Occipital lobe (tissue), 1 donor: ENCODE measurements at regions not wholly inside any gene's neighbourhood (a gene's known extent, or its start where the extent isn't known, plus 50 kb on each side); places are given as distances from the start of the nearest gene placed in this dataset.

Experiments used
- DNase-seq: peaks from one replicate; lab custom pipeline; 2025; lab: John Stamatoyannopoulos, UW

DNA sequence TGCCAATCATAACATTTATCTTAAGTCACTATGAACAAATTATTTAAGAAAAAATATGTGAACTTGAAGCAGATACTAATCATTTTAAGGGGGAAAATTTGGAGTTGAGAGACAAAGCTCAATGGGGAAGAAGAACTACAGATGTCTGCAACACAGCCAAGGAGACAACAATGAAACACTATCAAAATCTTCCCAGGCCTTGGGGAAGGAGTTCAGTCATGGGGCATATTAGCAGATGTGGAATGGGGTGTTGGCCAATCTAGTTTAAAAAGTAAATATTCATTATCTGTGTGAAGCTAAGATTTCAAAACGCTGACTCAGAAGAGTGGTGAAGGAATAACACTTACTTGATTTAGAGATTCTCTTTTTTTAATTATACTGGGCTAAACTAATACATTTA is 671.6 kb upstream of the ZP4 start:
- DNase-seq, result no peak

GRCh38 chr1:238558746-238559145 is 668.0 kb upstream of the ZP4 start:
- DNase-seq, result no peak

DNA sequence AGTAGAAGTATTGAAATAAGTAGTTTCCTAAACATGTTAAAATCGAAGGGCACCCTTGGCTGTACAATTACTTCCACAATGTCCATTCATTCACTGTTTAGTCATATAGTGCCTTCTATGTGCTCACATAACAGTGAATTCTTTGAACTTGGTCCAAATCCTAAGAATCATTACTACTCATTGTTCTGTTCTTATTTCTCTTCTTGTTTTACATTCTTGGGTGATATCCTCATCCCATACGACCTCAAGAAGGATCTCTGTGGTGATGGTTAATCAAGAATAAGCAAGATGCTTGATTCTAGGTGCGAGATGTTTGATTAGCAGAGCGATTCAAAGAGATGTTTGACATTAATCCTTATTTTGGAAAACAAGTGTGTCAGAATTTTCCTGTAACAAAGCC is 667.4 kb upstream of the ZP4 start:
- DNase-seq, result no peak

DNA sequence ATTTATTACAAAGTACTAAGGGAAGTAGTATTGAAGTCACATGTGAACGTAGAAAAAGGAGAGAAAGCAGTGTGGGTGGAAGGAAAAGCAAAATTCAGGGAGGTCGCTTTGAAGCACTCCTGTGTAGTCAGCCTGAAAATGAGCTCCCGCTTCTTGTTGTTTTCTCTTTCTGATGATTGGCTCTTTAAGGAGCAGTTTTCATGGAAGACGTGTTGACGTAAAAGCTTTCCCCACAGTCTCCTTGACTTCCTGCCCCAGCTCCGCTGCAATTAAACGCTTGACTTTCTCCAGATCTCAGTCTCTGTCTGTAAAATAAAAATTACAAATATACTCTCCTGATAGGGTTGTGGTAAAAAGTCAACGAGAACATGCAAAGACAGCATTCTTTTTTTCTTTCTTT is 661.5 kb upstream of the ZP4 start:
- no peak for DNase-seq

GRCh38 chr1:238549137-238549536 is 658.4 kb upstream of the ZP4 start:
- DNase-seq, result no peak

DNA sequence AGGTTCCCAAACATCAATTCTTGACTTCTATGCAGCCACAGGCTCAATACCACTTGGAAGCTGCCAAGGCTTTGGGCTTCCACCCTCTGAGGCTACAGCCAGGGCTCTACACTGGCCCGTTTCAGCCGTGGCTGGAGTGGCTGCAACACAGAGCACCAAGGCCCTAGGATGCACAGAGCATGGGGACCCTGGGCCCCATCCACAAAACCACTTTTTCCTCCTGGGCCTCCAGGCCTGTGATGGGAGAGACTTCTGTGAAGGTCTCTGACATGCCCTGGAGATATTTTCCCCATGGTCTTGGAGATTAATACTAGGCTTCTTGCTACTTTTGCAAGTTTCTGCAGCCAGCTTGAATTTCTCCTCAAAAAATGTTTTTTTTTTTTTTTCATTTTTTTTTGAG is 655.4 kb upstream of the ZP4 start:
- DNase-seq, result no peak

DNA sequence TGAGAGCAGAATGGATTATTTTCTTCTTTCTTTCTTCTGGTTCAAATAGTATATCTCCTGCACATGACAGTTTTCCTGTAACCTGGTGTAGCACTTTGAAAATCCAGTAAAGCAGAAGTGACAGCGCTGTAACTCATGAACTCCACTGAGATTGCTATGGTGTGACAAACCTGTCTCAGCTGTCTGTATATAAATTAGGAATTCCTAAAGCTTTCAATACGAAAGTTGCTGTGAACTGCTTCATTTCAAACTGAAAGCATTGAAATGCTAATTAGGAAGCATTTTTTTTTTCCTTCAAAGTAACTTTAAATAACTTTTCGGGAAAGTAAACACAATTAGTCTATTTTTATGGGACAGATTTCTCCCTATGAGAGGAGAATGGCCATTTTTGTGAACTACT is 646.9 kb upstream of the ZP4 start:
- DNase-seq, result no peak

DNA sequence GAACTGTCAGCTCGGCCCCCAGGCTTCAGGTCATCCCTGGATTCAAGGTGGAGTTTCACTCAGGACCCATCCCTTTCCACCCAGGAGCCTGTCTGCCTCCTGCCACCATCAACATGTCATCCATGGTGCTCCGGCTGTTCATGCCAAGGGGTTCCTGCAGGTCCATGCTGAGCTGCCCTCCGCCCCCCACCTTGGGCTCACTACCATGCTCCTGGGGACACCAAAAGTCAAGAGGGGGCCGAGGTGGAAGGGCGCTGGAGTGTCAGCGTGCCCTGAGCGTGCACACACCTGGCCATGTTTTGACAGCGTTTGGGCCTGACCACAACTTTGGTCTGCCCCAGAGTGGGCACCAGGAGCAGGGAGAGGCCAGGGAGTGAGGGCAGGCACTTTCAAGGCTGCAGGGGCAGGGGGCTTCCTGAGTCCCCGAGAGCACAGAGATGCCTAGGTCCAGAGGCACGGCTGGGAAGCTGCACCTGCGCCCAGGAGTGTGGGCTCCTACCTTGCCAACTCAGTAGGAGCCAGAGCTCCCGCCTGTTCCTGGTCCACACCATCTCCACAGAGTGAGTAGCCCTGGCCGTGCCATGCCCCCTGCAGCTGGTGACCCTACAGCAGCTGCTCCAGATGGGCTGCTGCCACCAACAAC is 639.6 kb upstream of the ZP4 start:
- no peak for DNase-seq

DNA sequence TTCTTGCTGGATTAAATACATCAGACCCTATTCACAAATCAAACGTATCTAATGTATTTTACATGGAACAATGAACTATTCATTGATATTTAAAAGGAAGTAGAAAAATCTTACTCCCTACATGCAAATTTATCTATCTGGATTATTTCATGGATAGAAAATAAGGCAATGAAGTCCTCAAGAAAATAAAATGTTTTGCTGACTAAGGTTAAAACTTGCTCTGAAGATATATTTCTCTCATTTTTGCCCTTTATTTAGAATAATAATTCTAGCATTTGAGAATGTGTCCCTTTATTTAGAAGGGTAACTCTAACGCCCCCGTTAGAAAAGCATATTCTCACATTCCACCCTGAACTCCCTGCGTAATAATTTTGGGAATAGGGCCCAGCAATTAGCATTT is 627.0 kb upstream of the ZP4 start:
- no peak for DNase-seq

DNA sequence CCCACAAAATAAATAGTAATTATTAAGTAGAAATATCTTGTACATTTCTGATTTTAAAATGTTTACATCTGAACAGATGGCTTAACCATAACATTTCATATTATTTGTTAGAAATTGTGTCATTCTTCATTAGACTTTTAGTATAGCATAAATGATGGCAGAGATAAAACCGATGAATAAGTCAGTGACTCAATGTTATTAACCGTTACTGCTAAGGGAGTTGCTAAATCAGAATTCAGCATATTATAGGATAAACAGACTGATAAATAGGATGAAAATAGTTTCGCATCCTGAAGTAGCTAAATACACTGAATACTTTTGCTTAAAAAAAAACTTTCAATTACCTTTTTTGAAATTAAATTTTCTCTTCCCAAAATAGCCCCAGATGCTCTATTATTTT is 610.6 kb upstream of the ZP4 start:
- DNase-seq, result no peak

- no peak for DNase-seq
These were observed 608.3 kb upstream of the ZP4 start for GRCh38 chr1:238499021-238499420.

- DNase-seq, result no peak
These were observed 601.5 kb upstream of the ZP4 start for GRCh38 chr1:238492271-238492670.

- DNase-seq, result no peak
These were observed 600.5 kb upstream of the ZP4 start for GRCh38 chr1:238491265-238491664.

DNA sequence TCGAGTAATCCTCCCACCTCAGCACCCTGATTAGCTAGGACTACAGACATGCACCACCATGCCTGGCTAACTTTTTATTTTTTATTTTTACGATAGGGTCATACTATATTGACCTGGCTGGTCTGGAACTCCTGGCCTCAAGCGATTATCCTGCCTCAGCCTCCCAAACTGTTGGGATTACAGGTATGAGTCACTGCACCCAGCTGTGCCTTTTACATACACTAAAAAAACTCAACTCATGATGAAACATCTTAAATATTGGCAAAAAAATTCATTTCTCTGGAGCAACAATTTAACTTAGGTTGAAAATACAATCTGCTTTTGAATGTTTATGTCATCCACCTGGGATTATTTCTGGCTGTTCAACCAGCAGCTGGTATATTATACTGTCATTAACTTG is 598.3 kb upstream of the ZP4 start:
- no peak for DNase-seq

- no peak for DNase-seq
These were observed 597.7 kb upstream of the ZP4 start for GRCh38 chr1:238488401-238488800.

DNA sequence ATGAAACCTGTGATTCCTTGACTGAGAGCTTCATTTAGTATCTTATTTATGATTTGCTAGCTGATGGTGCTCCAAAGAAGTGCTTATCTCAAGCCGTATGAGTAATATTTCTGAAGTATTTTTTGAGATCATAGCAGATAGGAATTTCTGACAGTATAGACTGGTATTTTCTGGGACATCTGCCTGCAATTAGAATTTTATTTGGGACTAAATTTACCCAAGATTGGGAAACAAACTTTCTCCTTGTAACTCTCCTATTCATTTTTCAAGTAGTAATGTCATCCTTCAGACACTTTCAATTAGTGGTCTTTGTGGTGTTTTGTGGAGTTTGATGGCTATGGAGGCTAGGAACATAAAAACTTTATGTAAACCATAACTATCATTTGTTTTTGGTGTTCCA is 597.2 kb upstream of the ZP4 start:
- no peak for DNase-seq

- DNase-seq, result no peak
These were observed 595.1 kb upstream of the ZP4 start for GRCh38 chr1:238485912-238486209.

DNA sequence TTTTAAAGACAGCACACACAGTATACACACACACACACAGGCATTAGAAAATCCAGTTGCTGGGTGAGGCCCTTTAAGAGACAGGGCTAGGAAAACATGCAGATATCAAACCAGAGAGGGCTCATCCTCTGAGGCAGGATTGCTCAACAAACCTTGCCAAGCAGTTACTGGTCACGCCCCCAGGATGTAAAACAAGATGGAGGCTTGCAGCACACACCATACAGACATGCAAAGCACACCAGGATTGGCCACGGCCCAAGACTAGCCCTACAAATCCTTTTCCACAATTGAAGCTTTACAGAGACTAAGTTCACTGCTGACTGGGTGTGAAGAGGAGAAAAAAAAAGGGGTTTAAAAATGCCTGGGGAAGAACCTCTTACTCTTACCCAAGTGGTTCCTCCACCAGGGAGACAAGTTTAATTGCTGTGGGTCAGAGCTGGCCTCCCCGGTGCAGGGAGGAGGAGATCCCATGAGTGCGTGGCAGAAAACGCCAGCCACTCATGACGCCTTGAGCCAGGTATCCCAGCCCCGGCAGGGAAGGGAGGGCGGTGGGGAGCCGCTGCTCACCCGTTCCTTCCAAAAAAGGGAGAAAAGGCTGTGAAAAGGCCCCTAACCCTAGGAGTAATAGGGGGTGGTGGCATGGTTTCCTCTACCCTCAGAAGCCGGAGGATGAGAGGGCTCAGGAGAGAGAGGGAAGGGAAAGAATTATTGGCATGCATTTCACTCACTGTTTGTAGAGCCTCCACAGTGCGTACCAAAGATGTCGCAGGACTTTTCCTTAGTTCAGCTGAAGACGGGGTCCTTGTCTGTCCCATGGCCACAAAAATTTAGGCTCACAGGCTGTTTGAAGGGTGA is 594.6 kb upstream of the ZP4 start:
- DNase-seq, result no peak

DNA sequence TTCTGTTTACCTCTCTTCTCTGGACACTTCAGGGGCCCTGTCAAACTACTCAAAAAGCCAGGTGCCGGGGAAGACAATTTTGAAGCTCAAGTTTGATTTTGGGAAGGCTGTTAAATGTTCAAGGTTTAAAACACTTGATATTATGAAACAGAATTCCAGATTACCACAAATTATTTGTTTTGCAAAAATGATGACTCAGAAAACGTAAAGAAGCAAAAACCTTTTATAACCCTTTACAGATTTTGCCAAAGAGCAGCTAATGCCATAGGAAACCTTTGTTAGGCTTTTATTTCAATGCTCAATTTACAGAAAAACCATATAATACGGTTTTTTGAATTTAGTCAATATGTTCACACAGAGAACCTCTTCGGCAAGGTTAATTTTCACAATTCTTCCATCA is 593.4 kb upstream of the ZP4 start:
- no peak for DNase-seq

DNA sequence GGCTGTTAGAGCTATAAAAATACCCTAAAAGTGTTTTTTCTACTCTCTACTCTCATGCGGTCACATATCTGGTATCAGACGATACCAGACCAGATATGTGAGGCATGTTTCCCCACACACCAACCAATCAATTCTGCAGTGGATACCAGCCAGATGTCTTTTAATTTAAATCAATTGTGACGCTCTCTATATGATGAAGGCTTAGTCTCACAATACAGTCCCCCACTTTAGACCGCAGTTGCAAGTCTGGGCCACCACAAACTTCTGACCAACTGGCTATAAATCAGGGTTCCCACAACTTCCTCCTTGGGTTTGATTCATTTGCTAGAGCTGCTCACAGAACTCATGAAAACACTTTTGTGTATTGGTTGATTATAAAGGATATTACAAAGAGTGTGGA is 586.1 kb upstream of the ZP4 start:
- DNase-seq, result no peak

DNA sequence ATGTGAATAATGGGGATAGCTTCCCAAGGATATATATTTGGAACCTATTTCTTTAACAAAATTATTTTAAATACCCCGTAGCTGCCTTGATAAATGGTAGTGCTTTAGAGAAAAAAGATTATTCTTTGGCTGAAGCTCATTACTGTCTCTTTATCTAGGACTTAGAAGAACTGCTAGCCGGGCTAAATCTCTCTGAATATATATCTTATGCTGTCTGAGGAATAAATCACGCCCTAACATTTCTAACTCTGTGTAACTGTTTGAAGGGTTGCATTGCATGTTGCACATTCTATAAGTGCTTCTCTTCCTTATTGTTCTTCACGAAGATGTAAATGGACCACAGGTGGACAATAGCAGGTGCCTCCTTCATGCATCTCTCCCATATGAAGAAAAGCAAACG is 585.0 kb upstream of the ZP4 start:
- DNase-seq, result no peak

- no peak for DNase-seq
These were observed 583.5 kb upstream of the ZP4 start for GRCh38 chr1:238474263-238474662.

DNA sequence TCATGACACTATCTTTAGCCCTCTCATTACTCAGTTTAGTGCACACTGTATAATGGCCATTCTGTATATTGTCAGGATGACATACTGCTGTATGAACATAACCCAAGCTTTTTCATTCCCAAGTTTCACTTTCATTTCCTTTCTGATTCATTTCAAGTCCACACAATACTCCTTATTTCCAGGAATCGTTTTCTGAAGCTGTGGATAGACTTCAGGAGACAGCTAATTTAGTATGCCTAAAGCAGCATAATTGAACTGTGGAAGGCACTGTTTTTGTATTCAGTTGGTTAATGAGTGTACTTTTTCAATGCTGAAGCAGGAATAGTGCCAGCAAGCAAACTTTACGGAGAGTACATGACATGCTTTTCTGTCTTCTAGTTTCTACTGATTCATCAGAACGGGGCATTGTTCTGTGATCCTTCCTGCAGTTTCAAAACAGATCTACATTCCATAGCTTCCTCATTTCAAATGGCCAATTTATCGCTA is 578.5 kb upstream of the ZP4 start:
- DNase-seq, result no peak
